K562 (cell line): ENCODE measurements at regions not wholly inside any gene's neighbourhood (a gene's known extent, or its start where the extent isn't known, plus 50 kb on each side); places are given as distances from the start of the nearest gene placed in this dataset.
A peak's percentile ranks its signal among the peaks of the same experiment; 100 is the strongest.

ENCODE experiments used
- ATAC-seq: fragments of 200-7000 bp; cut with Tn5 transposase; 3 replicates; pipeline ENCODE4 v1.9.1; 2020; ENCODE audit warnings: moderate library complexity
- BruUV-seq: library from RNA; stranded (reverse); fragments of 400-500 nt; replicated peaks from 2 replicates; lab custom pipeline; 2021; lab: Mats Ljungman, UMichigan
- CTCF ChIA-PET: fragments of 300-600 bp; formaldehyde crosslinking; extraction: SDS; loops from one replicate; lab custom pipeline; 2021; ENCODE audit warnings: low intra/inter-chr PET ratio; lab: Yijun Ruan, JAX
- POLR2A ChIA-PET: fragments of 300-600, 350-650 bp; sonication (Branson Sonifier 250); formaldehyde crosslinking; extraction: SDS; loops from one replicate; lab custom pipeline; 2021; ENCODE audit warnings: antibody characterized with exemption, inconsistent platforms; lab: Yijun Ruan, JAX
- DNase-seq, 4 experiments: peaks; one replicate each; pipeline versions ENCODE4 v3.0.0 to v3.0.0-alpha.2; 2011 to 2018; ENCODE audit warnings: low spot score in 3 of 4, mixed read lengths in 3 of 4; ENCODE audit errors: extremely low read depth in 1 of 4
- FAIRE-seq: peaks from 2 replicates; lab custom pipeline; 2011; peaks lifted over from hg19 to GRCh38; lab: Jason Lieb, UNC
- H2AFZ ChIP-seq: 2 replicates; pipeline ENCODE4 v1.6.0; 2011; ENCODE audit warnings: low read depth, low read length, control low read depth, inconsistent platforms
- H3K27ac ChIP-seq: fragments of 200-600 bp; 3 replicates; pipeline ENCODE4 v1.8.0; 2011; ENCODE audit warnings: low read depth, mild to moderate bottlenecking, control low read depth, inconsistent platforms, low read length, moderate library complexity, mixed read lengths; ENCODE audit errors: extremely low read depth
- H3K27me3 ChIP-seq, 2 experiments: fragments of 300-600 bp in 1 of 2; 2 replicates in 1 of 2; 3 replicates in 1 of 2; pipeline versions ENCODE4 v1.6.0 to v1.8.0; 2011; ENCODE audit warnings: inconsistent platforms in 2 of 2, low read length in 2 of 2, mild to moderate bottlenecking in 1 of 2, mixed read lengths in 1 of 2, moderate library complexity in 1 of 2; ENCODE audit not compliant: control insufficient read depth in 2 of 2, insufficient read depth in 2 of 2
- H3K36me3 ChIP-seq: fragments of 300-600 bp; 3 replicates; pipeline ENCODE4 v1.8.0; 2011; ENCODE audit warnings: mild to moderate bottlenecking, low read length, inconsistent platforms; ENCODE audit not compliant: control insufficient read depth, insufficient read depth
- H3K4me1 ChIP-seq, 2 experiments: fragments of 200-600 bp in 1 of 2; replicated peaks in 1 of 2; 2 replicates in 1 of 2; 3 replicates in 1 of 2; pipeline versions ENCODE4 v1.5.1 to v1.8.0; 2011; ENCODE audit warnings: inconsistent platforms in 2 of 2, low read length in 2 of 2, mild to moderate bottlenecking in 1 of 2, mixed read lengths in 1 of 2, moderate library complexity in 1 of 2; ENCODE audit not compliant: control insufficient read depth in 2 of 2, insufficient read depth in 2 of 2
- H3K4me2 ChIP-seq: 2 replicates; pipeline ENCODE4 v1.6.1; 2011; ENCODE audit warnings: low read length, control low read depth, inconsistent platforms, mixed read lengths; ENCODE audit not compliant: insufficient read depth
- H3K4me3 ChIP-seq: fragments of 200-600 bp; sonication (generic), shearing (Covaris generic); 2 replicates; pipeline ENCODE4 v1.5.1; 2016; ENCODE audit warnings: control low read depth, inconsistent platforms
- H3K79me2 ChIP-seq: fragments of 200-600 bp; 3 replicates; pipeline ENCODE4 v1.8.0; 2011; ENCODE audit warnings: low read length, inconsistent platforms; ENCODE audit not compliant: control insufficient read depth, insufficient read depth
- H3K9ac ChIP-seq, 2 experiments: 2 replicates each; pipeline versions ENCODE4 v1.6.0 to v1.6.1; 2011; ENCODE audit warnings: low read depth in 2 of 2, low read length in 2 of 2, control low read depth in 1 of 2, inconsistent platforms in 1 of 2, mild to moderate bottlenecking in 1 of 2, mixed read lengths in 1 of 2; ENCODE audit not compliant: insufficient read depth in 1 of 2
- H3K9me1 ChIP-seq: one replicate; pipeline ENCODE4 v1.6.0; 2011; ENCODE audit warnings: inconsistent platforms, mild to moderate bottlenecking, low read length, moderate library complexity; ENCODE audit not compliant: control insufficient read depth, insufficient read depth
- H3K9me3 ChIP-seq: replicated peaks from 2 replicates; pipeline ENCODE4 v1.5.1; 2011; ENCODE audit warnings: low read depth, low read length, inconsistent platforms; ENCODE audit not compliant: control insufficient read depth, insufficient read depth
- H4K20me1 ChIP-seq: replicated peaks from 2 replicates; pipeline ENCODE4 v1.6.1; 2011; ENCODE audit warnings: low read length, inconsistent platforms, mixed read lengths; ENCODE audit not compliant: control insufficient read depth, insufficient read depth
- POLR2G ChIP-seq: fragments of 200-400 bp; formaldehyde crosslinking; IDR thresholded peaks from 2 replicates; pipeline ENCODE4 v1.6.1; 2017; ENCODE audit warnings: low read depth, mild to moderate bottlenecking, antibody characterized with exemption, low read length, moderate library complexity
- WGBS: fragments of 100-300 bp; shearing (Covaris generic); methylation state at CpG from one replicate; pipeline ENCODE4 v1.1.6; 2016; ENCODE audit warnings: low coverage, mixed read lengths; ENCODE audit not compliant: insufficient coverage; ENCODE audit errors: missing lambda C conversion rate; 5-methylcytosine and 5-hydroxymethylcytosine counted together
- in situ Hi-C: fragments of 300-500 bp; cut with MboI; formaldehyde crosslinking; loops from 4 replicates; pipeline ENCODE4 v1.15.0; 2018; ENCODE audit warnings: inconsistent platforms, mixed read lengths
- intact Hi-C: fragments of 100-400 bp; cut with micrococcal nuclease; formaldehyde crosslinking; loops from 2 replicates; pipeline ENCODE4 v1.14.2; 2022
- TF ChIP-seq, protein P1 (sequence below): fragments of 450-650 bp; IDR thresholded peaks from 2 replicates; pipeline ENCODE4 v1.6.1; 2016

DNA sequence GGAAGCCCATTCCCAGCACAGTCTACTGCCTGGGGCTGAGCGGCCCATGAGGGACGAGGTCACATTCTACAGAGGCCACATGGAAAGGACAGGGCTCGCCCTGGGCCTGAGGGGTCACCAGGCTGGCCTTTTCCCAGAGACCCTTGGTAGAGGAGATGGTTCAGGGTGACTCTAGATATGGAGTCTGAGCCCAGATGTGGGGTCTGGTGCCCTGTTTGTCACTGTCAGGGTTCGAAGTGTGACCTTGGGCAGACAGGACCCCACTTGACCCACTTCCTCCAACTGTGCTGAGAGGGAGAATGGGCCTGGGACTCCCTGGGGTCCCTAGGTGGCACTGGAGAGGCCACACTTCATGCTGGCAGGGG lies 81.0 kb downstream of the MYEOV start:
- Histone ChIP-seq H3K79me2 (no peaks in the 10 kb centered on the region), H4K20me1 (no peaks in the 10 kb centered on the region), H3K27me3 (no peaks in the 10 kb centered on the region), H3K9me1 (no peaks in the 10 kb centered on the region), H3K27ac (no peak overlapping the region; the same call in 2 of the 3 replicates), H3K9ac (peak overlapping the region in 1 of 2 experiments; percentile 65; a peak in 1 of 4 replicates), H3K4me2 (no peak overlapping the region), H3K4me3 (no peak overlapping the region), H2AFZ (no peak overlapping the region), H3K4me1 (peaks cover 0 to 48% of the 10 kb centered on the region in 2 experiments; a peak in 3 of 5 replicates), H3K9me3 (no peaks in the 10 kb centered on the region), H3K36me3 (0 out of 3 replicates have a peak, but pooled peaks cover 2% of the 10 kb centered on the region)
- peak; percentile 11; the same call in 1 of the 2 replicates for TF ChIP-seq POLR2G
- TF ChIP-seq, protein P1, sequence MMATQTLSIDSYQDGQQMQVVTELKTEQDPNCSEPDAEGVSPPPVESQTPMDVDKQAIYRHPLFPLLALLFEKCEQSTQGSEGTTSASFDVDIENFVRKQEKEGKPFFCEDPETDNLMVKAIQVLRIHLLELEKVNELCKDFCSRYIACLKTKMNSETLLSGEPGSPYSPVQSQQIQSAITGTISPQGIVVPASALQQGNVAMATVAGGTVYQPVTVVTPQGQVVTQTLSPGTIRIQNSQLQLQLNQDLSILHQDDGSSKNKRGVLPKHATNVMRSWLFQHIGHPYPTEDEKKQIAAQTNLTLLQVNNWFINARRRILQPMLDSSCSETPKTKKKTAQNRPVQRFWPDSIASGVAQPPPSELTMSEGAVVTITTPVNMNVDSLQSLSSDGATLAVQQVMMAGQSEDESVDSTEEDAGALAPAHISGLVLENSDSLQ = no peak
- FAIRE-seq (no peak), ATAC-seq (no peak), DNase-seq (no peak)
- WGBS = 84% methylated on average over 4 of the region's 4 CpGs
- POLR2A ChIA-PET = interaction anchor here (0.7 kb wide), 1 partner anchor 99 kb away, joined by 3 read pairs; no protein-coding TSS in a partner anchor
- CTCF ChIA-PET = no interaction called here
- BruUV-seq = no TSS peak
- intact Hi-C loops (no loop called here), in situ Hi-C loops (no loop called here)
